ENCODE measurements at regions not wholly inside any gene's neighbourhood (a gene's known extent, or its start where the extent isn't known, plus 50 kb on each side); places are given as distances from the start of the nearest gene placed in this dataset.

GRCh38 chr12:67514502-67514901, 134.0 kb upstream of the DYRK2 start:
- H4K20me1 ChIP-seq (ENCODE audit: insufficient read depth) = no peaks in the 10 kb centered on the region
- ChIA-PET RAD21 (ENCODE audit: low non-redundant PET in 1 of 2, low total read pairs in 2 of 2, uncharacterized antibody in 2 of 2, unreplicated experiment in 2 of 2) (no interaction called here), POLR2A (no interaction called here), CTCF (no interaction called here)
- H2AFZ ChIP-seq (ENCODE audit: low read depth, low read length, poor library complexity, severe bottlenecking) = no peak overlapping the region
- peaks cover 7 to 10% of the 10 kb centered on the region in 2 experiments for H3K4me1 ChIP-seq (ENCODE audit: control insufficient read depth in 1 of 2, insufficient read depth in 2 of 2, low read length in 2 of 2)
- H3K36me3 ChIP-seq (ENCODE audit: control insufficient read depth in 1 of 2, insufficient read depth in 2 of 2, low read length in 2 of 2) = no peaks in the 10 kb centered on the region
- ATAC-seq = no peak
- no peak overlapping the region for H3K4me2 ChIP-seq (ENCODE audit: low read length)
- no peak for TF ChIP-seq CBX3 (IDR thresholded peaks at IDR 0.05; ENCODE audit: low read depth)
- TF ChIP-seq CEBPB (IDR thresholded peaks at IDR 0.05; ENCODE audit: low read depth) = no peak
- no peak for TF ChIP-seq ZBTB33 (IDR thresholded peaks at IDR 0.05; ENCODE audit: extremely low read depth, insufficient replicate concordance, low read length)
- no peak for TF ChIP-seq FOSL1 (IDR thresholded peaks at IDR 0.05; ENCODE audit: low read depth)
- no peak for TF ChIP-seq ZFX (IDR thresholded peaks at IDR 0.05)
- TF ChIP-seq ELF1 (IDR thresholded peaks at IDR 0.05; ENCODE audit: borderline replicate concordance, low read depth) = no peak
- no peak for TF ChIP-seq EZH2 (IDR thresholded peaks at IDR 0.05)
- TF ChIP-seq JUND (IDR thresholded peaks at IDR 0.05) = no peak
- no peak for TF ChIP-seq ATF3 (IDR thresholded peaks at IDR 0.05)
- TF ChIP-seq TCF7L2 (IDR thresholded peaks at IDR 0.05; ENCODE audit: borderline replicate concordance, extremely low read depth, insufficient read depth, insufficient read length) = no peak
- no peak for TF ChIP-seq MAX (IDR thresholded peaks at IDR 0.05)
- TF ChIP-seq CTCF (IDR thresholded peaks at IDR 0.05 in 2 of 3, conservative IDR thresholded peaks at IDR 0.05 in 1 of 3; ENCODE audit: borderline replicate concordance in 1 of 3, insufficient read depth in 1 of 3, low read depth in 2 of 3, low read length in 2 of 3) = no peak
- TF ChIP-seq SP1 (IDR thresholded peaks at IDR 0.05; ENCODE audit: low read depth) = no peak
- TF ChIP-seq EZH2phosphoT487 (IDR thresholded peaks at IDR 0.05; ENCODE audit: borderline replicate concordance) = no peak
- TF ChIP-seq ZNF274 (IDR thresholded peaks at IDR 0.05; ENCODE audit: low read depth, low read length) = no peak
- H3K4me3 ChIP-seq (replicated peaks in 1 of 2; ENCODE audit: low read depth in 1 of 2, low read length in 2 of 2) = no peak overlapping the region
- no peak overlapping the region for H3K27ac ChIP-seq (ENCODE audit: low read depth, low read length)
- 0 out of 2 replicates have a peak, but pooled peaks cover 4% of the 10 kb centered on the region for H3K27me3 ChIP-seq (ENCODE audit: insufficient read depth, low read length)
- no peaks in the 10 kb centered on the region for H3K9me2 ChIP-seq (ENCODE audit: insufficient read depth)
- H3K9ac ChIP-seq (ENCODE audit: low read length) = no peak overlapping the region
- BruUV-seq (replicated peaks) = no TSS peak
- no peak for DNase-seq (ENCODE audit: low read depth, low spot score)
- H3K79me2 ChIP-seq (ENCODE audit: insufficient read depth, low read length) = no peaks in the 10 kb centered on the region
- intact Hi-C loops (cut with micrococcal nuclease) = no loop called here
- no peaks in the 10 kb centered on the region for H3K9me3 ChIP-seq (ENCODE audit: control insufficient read depth in 1 of 2, insufficient read depth in 1 of 2, low read depth in 1 of 2, low read length in 2 of 2)
